T-helper 1 cell treated with Interleukin-12 subunit alpha and Interleukin-12 subunit beta and Interleukin-4 antibody, amounts not matched to agents 30 ng/mL and 1 ng/mL, for 36 hours (primary cell): ENCODE measurements at regions not wholly inside any gene's neighbourhood (a gene's known extent, or its start where the extent isn't known, plus 50 kb on each side); places are given as distances from the start of the nearest gene placed in this dataset.
"Not testable (repeated sequence)": the region's sequence is repeated elsewhere in the genome, so short reads cannot be mapped to it uniquely, and the experiment has no call there.

Experiments
- intact Hi-C: fragments of 100-400 bp; cut with micrococcal nuclease; formaldehyde crosslinking; loops from one replicate; pipeline ENCODE4 v1.15.1; 2024

DNA sequence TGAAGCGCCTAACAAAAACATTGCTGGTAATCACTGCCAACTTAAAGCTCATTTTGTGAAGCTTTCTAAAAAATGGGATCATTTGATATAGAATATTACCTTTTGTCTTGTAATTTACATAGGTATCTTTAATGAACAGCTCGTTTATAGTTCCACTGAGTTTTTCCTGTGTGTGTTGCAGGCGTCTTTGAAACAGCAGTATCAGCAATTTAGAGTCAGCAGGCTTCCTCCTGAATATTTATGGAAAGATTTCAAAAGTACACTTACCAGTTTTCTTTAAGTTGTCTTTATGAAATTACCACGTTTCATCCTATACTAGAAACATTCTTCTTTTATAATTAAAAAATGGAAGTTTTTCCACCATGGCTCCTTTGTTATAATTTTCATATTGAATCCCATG, 140.3 kb upstream of the GRIN3A start:
- intact Hi-C loops = no loop called here

DNA sequence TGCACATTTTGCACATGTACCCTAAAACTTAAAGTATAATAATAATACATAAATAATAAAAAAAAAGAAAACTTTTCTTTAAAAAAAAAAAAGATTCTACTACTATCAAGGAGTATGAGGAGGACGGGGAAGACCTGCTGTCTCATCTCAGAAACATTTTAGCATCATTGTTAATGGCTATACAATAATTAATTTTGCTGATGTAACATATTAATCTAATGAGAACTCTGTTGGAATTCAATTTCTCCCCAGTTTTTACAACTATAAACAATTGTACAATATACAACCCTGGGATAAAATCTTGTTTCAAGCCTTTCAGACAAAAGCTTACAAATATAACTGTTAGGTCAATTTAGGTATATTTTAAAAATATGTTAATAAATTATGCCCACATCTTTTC, 139.0 kb upstream of the GRIN3A start:
- intact Hi-C loops = no loop called here

DNA sequence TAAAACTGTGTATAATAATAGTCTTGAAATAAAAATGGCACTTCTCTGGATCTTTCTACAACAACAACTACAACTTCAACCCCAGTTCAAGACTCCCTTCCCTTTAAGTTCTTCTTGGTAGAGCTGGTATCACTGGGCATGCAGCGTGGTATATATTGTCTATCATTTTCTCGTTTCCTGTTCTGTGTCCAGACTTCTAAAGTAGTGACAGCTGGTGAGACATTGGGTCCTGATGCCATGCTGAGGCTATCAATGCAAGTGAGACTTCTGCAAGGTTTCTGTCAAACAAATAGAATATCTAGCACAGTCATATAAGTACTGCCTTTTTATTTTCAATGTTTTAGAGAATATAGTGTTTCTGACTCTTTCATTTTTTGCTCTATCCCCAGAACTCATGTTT, 123.0 kb upstream of the GRIN3A start:
- intact Hi-C loops = no loop called here

DNA sequence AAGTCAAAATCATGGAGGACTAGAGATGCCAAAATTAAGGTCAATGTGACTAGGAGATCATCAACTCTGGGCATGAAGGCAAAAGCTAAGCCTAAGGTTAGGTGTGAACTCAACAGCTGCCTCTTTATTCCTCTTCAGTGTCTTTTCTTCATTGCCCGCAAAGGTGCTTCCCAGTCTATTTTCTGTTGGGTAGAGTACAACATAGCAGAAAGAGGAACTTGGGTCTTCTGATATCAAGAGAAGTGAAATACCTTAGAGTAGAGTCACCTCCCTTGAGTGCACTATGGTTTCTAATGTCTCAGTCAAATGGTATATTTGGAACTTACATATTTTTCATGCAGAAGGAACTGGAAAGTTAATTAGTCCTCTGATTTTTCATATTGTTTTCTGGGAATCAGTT, 122.5 kb upstream of the GRIN3A start:
- intact Hi-C loops = no loop called here

DNA sequence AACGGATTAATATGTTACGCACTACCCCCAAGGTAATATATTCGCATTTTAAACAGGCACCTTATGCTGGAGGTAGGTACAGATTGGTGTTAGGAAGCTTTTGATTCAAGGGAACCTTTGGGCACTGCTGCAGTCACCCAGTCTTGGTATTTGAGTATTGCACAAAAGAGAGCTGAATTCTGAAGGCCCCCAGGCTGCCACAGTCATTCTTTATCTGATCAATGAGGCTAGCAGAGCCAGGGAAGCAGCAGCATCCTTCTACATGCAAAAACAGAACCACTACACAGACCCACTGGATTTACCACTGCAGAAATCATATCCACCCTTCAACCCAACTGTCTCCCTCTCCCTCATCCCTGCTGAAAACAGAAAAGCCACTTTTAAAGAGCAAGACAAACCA, 121.2 kb upstream of the GRIN3A start:
- intact Hi-C loops = no loop called here

DNA sequence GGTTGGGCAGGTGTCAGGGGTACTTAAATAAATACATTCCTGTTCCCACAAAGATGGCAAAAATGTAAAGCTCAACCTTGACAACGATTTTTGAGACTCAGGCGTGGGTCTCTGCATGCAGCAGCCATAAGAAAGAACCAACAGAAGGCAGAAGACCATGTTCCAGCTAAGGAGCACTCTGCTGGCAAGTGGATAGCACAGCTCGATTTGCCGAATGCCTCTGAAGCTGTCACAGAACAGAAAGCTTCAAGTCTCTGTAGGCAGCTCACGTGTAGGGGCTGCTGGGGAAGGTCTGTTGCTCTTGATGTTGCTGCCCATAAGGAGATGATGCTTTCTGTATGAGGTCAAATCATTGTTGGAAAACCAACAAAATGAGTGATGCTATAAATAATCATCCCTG, 119.6 kb upstream of the GRIN3A start:
- intact Hi-C loops = no loop called here

DNA sequence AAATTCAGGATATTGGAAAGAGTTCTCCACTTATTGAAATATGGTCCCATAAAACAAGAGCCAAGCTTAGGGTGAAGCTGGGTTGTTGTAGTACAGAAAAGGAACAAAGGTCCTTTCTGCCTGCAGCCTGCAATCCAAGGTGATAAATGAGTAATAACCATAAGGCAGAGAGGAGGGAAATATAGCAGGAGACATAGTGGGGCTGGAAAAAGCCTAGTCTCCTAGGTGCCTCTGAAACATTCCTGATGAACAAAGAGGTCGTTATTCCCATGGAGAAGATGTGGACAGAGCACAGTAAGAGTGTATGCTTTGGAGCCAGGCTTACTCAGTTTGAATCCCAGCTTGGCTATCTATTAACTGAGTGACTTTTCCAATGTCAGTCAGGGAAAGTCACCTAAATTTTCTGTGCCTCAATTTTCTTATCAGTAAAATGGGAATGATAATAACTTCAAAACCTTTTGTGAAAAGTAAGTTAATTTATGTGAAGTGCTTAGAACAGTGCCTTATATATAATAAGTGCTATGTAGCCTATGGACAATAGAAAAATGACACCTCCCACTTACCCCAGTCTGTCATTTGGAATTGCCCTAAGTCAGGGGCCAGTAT, 110.8 kb upstream of the GRIN3A start:
- intact Hi-C loops = no loop called here

DNA sequence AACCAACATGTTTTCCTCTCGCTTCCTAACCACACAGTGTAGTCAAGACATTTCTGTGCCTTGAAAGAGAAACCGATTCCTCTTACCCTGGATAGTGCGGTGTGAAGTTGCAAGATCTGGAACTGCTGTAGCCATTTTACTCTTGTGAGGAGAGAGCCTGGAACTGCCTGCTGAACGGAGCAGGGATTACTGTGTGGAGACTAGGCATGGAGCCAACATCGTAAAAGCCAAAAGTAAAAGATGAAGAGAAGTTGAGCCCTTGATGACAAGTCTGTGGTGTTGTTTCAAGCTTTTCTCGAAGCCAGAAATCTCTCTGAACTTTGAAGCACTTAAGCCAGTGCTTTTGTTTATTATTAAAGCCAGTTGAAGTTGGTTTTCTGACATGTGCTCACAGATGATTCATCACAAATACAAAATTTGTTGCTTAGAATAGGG, 110.1 kb upstream of the GRIN3A start:
- intact Hi-C loops = no loop called here

DNA sequence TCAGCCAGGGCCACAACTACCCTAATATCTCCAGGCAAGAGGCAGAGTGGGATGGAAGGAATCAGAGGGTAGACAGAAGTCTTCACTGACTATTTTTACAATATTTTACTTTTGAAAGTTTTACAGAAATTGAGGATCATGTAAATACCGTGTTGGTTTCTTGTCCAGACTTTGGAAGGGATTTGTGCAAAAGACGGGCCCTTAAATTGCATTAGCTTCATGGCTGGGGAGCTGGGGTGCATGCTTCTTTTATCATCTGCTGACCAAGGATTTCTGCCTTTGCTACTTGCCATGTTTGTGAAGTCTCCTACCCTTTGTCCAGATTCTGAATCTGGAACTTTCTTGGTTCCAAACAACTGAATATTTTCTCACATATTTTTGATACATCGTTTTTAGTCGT, 107.7 kb upstream of the GRIN3A start:
- intact Hi-C loops = no loop called here

DNA sequence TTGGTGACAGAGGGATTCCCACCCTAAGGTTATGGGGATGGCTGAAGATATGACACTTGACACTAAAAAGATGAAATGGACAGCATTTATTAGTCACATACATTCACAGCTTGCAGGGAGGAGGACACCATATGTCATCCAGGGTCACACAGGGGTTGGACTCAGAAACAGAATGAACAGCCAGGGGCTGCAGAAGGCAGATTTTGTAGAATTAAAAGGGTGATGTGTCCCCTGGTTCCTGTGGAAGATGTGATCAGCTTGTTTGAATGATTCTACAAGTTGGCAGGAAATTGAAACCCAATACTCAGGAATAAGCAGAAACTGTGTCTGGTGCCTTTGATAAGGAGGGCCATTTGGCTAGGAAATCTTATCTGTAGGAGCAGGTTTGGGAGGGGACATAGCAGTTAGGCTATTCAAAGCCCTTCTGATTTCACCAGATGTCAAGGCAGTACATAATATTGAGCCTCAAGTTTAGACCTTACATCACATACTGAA, 102.3 kb upstream of the GRIN3A start:
- intact Hi-C loops = no loop called here

DNA sequence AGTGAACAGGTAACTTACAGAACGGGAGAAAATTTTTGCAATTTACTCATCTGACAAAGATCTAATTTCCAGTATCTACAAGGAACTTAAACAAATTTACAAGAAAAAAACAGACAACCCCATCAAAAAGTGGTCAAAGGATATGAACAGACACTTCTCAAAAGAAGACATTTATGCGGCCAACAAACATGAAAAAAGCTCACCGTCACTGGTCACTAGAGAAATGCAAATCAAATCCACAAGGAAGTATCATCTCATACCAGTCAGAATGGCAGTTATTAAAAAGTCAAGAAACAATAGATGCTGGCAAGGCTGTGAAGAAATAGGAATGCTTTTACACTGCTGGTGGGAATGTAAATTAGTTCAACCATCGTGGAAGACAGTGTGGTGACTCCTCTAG, 100.5 kb upstream of the GRIN3A start:
- intact Hi-C loops = not testable (repeated sequence)

DNA sequence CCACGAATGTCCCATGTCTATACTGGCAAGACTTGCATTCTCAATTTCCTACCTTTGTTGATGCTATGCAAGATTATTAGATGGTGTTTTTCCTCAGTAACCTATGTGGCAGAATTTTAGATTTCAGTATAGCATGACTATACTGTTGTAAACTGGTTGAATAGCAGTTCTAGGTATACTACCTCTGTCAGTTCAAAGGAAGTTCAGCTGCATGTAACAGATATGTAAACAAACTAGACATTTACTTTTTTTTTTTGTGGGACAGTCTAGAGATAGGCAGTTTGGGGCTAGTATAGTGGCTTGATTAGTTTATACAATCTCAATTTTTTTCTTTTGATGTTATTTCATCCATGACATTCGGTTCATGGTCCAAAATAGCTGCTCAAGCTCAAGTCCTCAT, 97.6 kb upstream of the GRIN3A start:
- intact Hi-C loops = no loop called here

DNA sequence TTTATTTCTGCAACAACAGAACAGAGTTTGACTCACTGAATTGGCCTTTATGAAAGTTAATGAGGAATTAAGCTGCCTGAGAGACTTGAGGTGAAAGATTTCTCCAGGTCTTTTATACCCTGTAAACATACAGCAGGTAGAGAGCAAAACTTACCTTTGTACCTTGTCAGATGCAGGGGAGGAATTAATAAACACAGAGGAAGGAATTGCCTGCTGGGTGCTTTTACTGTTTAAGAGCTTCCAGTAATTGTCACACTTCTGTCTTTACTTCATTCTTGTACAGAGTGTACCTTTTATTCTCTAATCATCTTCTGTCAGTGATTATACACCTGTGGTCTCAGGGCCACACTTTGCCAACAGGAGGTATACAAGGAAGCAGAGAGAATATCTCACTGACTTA, 94.0 kb upstream of the GRIN3A start:
- intact Hi-C loops = no loop called here

DNA sequence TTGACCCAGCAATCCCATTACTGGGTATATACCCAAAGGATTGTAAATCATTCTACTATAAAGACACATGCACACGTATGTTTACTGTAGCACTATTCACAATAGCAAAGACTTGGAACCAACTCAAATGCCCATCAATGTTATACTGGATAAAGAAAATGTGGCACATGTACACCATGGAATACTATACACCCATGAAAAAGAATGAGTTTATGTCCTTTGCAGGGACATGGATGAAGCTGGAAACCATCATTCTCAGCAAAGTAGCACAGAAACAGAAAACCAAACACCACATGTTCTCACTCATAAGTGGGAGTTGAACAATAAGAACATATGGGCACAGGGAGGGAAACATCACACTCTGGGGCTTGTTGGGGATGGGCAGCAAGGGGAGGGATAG, 83.0 kb upstream of the GRIN3A start:
- intact Hi-C loops = not testable (repeated sequence)

DNA sequence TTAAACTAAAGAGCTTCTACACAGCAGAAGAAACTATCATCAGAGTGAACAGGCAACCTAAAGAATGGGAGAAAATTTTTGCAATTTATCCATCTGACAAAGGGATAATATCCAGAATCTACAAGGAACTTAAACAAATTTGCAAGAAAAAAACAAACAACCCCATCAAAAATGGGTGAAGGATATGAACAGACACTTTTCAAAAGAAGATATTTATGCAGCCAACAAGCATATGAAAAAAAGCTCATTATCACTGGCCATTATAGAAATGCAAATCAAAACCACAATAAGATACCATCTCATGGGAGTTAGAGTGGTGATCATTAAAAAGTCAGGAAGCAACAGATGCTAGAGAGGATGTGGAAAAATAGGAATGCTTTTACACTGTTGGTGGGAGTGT, 82.5 kb upstream of the GRIN3A start:
- intact Hi-C loops = not testable (repeated sequence)

DNA sequence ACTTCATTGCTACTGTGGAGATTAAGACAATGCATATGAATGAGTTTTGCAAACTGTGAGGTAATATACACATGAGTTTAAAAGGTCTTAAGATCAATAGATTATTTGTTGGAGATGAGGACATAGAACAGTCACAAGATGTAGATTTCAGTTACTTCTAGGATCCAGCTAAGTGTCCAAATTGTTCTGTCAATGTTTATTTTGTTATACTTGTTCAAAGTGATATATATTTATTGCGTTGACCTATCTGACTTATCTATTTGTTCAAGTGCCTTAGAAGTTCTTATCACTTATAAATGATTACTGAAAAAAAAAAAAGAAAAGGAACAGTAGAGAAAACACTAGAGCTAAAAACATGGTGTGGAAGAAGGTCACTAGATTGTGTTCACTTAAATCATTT, 75.6 kb upstream of the GRIN3A start:
- intact Hi-C loops = no loop called here

DNA sequence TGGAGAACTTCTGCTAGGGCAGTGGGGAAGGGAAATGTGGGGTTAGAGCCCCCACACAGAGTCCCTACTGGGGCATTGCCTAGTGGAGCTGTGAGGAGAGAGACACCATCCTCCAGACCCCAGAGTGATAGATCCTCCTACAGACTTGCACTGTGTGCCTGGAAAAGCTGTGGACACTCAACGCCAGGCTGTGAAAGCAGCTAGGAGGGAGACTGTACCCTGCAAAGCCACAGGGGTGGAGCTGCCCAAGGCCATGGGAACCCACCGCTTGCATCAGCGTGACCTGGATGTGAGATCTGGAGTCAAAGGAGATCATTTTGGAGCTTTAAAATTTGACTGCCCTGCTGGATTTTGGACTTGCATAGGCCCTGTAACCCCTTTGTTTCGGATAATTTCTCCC, 69.4 kb upstream of the GRIN3A start:
- intact Hi-C loops = not testable (repeated sequence)

DNA sequence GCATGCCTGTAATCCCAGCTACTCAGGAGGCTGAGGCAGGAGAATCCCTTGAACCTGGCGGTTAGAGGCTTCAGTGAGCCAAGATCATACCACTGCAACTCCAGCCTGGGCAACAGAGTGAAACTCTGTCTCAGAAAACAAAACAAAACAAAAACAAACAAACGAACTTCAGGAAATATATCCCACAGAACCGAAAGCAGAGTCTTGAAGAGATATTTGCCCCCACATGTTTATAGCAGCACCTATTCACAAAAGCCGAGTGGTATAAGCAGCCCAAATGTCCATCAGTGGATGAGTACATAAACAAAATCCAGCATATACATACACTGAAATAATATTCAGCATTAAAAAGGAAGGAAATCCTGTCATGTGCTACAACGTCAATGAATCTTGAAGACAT, 57.6 kb upstream of the GRIN3A start:
- intact Hi-C loops = no loop called here

DNA sequence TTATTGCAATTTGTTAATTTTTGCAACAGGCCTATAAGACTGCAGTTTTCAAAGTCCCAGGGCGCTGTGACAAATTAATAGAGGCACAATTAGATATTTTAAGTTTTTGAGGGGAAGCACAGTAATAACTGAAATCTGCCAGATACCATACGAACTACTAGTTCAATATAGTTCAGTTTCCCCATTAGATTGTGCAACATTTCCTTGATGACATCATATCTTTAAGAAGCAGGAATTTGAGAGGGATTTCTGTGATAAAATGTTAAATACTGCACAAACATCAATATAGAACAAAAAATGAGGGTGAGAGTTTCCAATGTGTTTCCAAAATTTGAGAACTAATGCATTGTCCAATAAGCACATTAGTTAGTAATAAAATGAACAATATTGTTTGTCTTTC, 56.7 kb upstream of the GRIN3A start:
- intact Hi-C loops = no loop called here

DNA sequence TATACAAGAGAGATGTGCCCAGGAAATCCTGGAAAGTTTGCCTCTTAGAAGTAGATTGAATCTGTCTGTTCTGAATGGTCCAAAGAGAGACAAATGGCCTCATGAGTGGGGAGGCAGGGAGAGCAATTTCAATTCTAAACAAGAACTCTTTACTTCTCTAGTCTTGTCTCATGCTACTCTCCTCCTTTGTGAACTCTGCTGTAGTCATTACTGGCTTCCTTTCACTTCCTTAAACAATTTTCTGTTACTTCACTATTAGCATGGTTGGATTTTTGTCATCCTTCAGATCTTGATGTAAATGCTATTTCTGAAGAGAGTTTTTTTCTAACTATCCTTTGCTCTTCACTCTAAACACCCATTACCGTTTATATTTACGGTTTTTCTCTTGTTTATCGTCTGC, 54.0 kb upstream of the GRIN3A start:
- intact Hi-C loops = no loop called here

DNA sequence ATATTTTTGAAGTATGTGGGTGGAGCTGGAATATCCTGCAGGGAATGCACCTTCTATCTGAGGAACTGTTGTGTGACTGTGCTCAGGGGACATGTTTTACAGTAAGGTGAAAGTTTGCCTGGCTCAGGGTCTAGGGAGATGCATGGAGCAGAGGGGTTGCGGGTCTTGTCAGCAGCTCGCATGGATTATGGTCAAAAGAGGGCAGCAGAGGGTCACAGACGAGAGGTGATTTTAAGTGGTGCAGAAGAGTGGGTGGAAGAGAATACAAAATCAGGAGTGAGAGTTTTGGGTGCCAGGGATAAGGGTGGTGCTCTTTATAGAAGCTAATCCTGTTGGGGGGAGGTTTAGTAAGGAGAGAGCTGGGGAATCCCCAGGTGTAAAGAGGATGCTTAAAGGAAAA, 53.5 kb upstream of the GRIN3A start:
- intact Hi-C loops = no loop called here

DNA sequence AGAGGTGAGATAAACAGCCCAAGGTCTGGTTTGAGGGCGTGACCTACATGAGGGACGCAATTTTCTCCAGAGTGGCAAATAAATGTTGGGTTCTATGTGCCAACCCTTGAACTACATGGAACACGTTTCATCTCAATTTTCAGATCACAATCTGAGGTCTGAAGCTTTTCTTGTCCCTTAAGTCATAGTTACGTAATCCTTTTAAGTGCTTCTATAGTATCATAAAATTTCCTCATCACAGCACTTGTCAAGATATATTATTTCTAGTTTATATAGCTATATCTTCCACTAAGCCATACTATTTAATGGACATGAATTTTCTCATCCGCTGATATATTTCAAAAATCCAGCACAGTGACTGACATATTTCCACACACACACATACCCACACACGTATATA, 53.1 kb upstream of the GRIN3A start:
- intact Hi-C loops = no loop called here
